ENCODE measurements at regions not wholly inside any gene's neighbourhood (a gene's known extent, or its start where the extent isn't known, plus 50 kb on each side); places are given as distances from the start of the nearest gene placed in this dataset.

DNA sequence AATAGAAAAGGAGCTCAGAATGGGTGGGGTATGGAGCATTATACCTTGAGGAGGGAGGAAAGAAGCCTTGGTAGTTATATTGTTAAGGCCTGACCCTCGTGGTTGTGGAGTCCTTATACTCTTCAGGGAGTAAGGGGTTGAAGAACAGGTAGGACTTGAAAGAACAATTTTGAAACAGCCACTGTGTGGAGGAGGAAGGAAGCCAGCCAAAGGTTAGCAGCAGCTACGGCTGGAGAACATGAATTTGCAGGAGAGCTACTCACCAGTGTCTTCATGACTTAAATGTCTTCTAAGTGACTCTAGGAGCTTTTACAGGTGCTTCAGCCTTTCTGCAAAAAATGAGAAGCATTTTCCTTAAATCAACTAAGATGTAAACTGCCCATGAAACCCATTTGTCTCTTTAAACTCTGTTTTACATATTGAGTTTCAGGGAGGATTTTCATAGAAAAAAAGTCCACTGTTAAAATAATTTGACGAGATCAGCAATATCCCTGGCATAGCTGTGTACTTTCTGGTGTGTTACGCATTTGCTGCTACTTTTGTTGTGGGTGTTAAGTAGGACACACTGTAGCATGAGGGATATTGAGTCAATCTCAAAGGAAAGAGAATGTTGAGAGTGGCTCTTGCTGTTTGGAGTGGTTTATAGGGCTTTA, 110.6 kb upstream of the ELL2 start:
- DNase-seq (ENCODE audit: low read depth), result no peak

GRCh38 chr5:96070622-96071225, 109.1 kb upstream of the ELL2 start:
- DNase-seq (ENCODE audit: low read depth), result no peak

DNA sequence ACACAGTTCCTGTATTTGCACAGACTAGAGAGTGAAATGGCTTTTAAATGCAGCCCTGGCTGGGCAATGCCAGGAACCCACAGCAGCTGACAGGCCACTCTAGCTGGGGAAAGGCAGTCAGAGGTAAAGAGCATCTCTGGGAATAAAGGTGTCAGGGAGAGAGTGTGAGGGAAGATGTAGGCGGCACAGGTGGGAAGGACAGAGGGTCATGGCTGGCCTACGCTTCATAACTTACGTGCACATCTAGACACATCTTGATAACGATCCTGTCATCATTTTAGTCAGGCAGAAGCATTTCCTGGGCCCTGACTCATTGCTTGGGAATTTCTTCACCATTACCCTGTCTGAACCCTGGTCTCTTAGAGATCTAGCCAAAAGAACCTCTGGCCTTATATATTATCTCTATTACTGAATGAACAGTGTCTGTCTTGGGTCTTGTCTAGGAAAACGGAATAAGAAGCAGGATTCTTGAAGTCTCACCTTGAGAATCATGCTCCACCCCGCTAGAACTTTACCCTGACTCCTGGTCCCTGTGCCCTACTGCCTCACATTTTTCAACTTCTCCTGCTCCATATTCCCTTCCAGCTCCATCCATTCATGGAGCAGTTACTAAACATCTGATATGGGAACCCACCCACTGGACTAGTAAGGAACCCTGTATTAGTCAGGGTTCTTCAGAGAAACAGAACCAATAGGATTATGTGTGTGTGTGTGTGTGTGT, 106.4 kb upstream of the ELL2 start:
- no peak for DNase-seq (ENCODE audit: low read depth)

- DNase-seq (ENCODE audit: low read depth), result no peak
Measured at GRCh38 chr5:96067251-96067650, 105.6 kb upstream of the ELL2 start.

- no peak for DNase-seq (ENCODE audit: low read depth)
Measured at GRCh38 chr5:96066386-96066719, 104.7 kb upstream of the ELL2 start.

DNA sequence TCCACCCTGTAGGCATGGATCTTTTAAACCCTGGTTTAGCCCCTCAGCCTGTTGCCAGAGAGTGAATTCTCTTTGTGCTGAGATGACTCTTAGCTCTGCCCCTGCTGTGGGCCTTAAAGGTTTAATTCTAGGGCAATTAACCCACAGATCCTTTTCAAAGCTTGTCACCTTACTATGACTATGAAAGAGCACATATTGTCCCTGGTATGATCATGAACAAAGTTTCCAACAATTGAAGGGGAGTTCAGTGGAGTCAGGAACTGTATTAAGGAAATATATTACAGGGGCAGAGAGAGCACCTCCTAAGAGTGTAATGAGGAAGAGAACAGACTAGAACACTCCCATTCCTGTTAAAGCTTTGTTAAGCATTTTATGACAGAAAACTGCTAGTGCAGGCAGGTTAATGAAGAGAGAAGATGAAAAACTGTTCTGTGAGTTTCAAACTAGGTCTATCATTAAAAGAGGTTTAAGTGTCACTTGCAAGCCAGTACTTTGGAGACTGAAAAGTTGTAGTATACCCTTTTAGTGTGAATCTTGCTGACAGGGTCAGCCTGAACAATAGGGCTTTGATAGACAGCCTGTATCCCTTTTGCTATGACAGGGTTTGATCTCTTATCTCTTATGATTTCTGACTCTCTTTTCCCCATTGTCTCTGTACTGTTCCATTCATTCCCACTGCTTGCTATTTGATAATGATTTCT, 104.2 kb upstream of the ELL2 start:
- no peak for DNase-seq (ENCODE audit: low read depth)

- DNase-seq (ENCODE audit: low read depth), result no peak
Measured at GRCh38 chr5:96064877-96065276, 103.2 kb upstream of the ELL2 start.

- DNase-seq (ENCODE audit: low read depth), result no peak
Measured at GRCh38 chr5:96062836-96063235, 101.2 kb upstream of the ELL2 start.

- DNase-seq (ENCODE audit: low read depth), result no peak
Measured at GRCh38 chr5:96058084-96058483, 96.4 kb upstream of the ELL2 start.

- no peak for DNase-seq (ENCODE audit: low read depth)
Measured at GRCh38 chr5:96054311-96055030, 92.8 kb upstream of the ELL2 start.

DNA sequence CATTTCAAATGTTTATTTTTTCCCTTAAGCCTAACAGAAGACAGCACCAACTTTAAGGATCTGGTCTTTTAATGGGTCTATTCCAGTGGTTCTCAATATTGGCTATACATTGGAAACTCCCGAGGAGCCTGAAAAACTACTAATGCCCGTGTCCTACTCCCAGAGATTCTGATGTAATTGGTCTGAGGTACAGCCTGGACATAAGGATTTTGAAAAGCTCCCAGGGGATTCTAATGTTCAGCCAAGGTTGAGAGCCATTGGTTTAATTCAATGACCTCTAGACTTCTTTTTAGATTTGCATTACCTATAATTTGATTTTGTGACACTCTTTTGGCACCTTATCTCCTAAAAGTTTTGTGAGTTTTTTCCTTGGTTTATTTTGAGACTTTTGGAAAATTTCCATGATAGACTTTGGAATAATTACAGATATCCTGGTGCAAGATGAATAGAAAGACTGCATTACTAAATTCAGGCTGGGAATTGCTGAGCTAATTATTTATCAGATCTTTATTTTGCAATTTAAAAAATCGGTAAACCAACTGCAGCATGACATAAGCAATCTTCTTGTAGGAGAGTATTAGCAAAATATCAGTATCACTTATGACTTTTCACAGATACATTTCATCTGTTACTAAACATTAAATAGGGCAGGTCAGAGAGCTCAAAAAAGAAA, 91.5 kb upstream of the ELL2 start:
- DNase-seq (ENCODE audit: low read depth), result no peak

GRCh38 chr5:96052374-96052773, 90.7 kb upstream of the ELL2 start:
- DNase-seq (ENCODE audit: low read depth), result no peak

GRCh38 chr5:96051401-96051830, 89.8 kb upstream of the ELL2 start:
- no peak for DNase-seq (ENCODE audit: low read depth)

GRCh38 chr5:96050273-96050880, 88.7 kb upstream of the ELL2 start:
- DNase-seq (ENCODE audit: low read depth), result no peak

GRCh38 chr5:96049398-96050272, 88.0 kb upstream of the ELL2 start:
- no peak for DNase-seq (ENCODE audit: low read depth)

DNA sequence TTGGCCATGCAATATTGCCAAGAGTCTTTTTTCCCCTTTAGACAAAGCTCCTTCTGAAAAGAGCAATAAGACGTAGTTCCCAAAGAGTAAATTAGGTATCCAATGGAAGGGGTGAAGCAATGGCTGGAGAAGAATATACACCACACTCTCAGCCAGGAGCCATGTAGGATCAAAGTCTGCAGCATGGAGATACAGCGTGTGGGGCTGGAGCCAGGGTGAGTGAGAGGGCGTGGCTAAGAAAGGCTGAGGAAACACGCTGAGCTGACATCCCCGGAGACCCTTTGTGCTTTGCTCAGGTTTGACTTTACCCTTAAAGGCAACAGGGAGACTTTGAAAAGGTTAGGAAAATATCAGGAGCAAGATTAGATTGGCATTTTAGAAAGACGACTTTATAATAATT, 87.1 kb upstream of the ELL2 start:
- DNase-seq (ENCODE audit: low read depth), result no peak

DNA sequence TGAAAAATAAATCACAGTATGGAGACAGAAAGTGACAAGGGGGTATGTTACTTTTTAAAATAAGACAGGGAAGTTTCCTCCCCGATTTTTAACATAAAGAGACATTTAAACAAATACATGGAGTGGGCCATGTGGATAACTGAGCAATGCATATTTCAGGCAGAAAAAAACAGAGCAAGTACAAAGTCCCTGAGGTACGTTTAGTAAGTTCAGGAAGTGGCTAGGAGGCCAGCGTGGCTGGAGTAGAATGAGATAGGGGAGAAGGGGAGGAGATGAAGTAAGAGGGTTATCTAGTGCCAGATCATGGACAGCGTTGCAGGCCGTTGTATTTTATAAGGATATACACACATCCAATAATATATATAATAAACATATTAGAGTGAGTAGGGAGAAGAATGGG, 84.2 kb upstream of the ELL2 start:
- DNase-seq (ENCODE audit: low read depth), result no peak

- no peak for DNase-seq (ENCODE audit: low read depth)
Measured at GRCh38 chr5:96043446-96043845, 81.8 kb upstream of the ELL2 start.

DNA sequence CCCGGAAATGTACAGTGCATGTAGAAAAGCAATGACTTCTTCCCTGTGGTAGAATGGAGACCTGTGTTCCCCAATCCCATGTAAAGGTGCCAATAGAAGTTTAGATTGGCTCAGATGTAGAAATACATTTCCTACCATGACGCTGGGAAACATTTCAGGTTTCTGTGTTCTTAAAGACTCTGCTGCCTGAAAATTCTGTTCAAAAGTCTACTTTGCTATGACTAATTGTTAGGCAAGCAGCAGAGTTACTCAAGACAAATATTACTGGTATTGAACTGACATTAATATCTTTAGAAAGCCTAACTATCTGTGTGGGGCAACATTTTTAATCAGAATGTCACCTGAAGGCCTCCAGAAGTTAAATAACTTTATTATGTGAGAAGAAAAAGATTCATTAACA, 75.5 kb upstream of the ELL2 start:
- DNase-seq (ENCODE audit: low read depth), result no peak

GRCh38 chr5:96036301-96036700, 74.7 kb upstream of the ELL2 start:
- no peak for DNase-seq (ENCODE audit: low read depth)

Data from activated T-helper 1 cell treated with Interleukin-2 at 50 U/mL for 16 hours (primary cell).